CD14-positive monocyte (primary cell): ENCODE measurements at regions not wholly inside any gene's neighbourhood (a gene's known extent, or its start where the extent isn't known, plus 50 kb on each side); places are given as distances from the start of the nearest gene placed in this dataset.
"Not testable (repeated sequence)": the region's sequence is repeated elsewhere in the genome, so short reads cannot be mapped to it uniquely, and the experiment has no call there.

Experiments
- DNase-seq, 3 donors: peaks; one replicate each; pipeline ENCODE4 v3.0.0-alpha.2; 2011 to 2022
- H2AFZ ChIP-seq: 2 replicates; pipeline ENCODE4 v1.6.0; 2012; ENCODE audit warnings: mild to moderate bottlenecking, low read depth, low read length, inconsistent platforms; ENCODE audit not compliant: insufficient read depth, poor library complexity, severe bottlenecking
- H3K27ac ChIP-seq, 2 donors: 1 replicate in 1 of 2; 2 replicates in 1 of 2; pipeline ENCODE4 v1.5.1; 2012 to 2013; ENCODE audit warnings: low read length in 2 of 2, control low read depth in 1 of 2, inconsistent platforms in 1 of 2, low read depth in 1 of 2, mild to moderate bottlenecking in 1 of 2
- H3K27me3 ChIP-seq, 2 donors: one replicate each; pipeline versions ENCODE4 v1.6.0 to v1.6.1; 2011 to 2013; ENCODE audit warnings: low read length in 2 of 2; ENCODE audit not compliant: control insufficient read depth in 2 of 2, insufficient read depth in 2 of 2
- H3K36me3 ChIP-seq, 2 donors: replicated peaks in 1 of 2; 1 replicate in 1 of 2; 2 replicates in 1 of 2; pipeline versions ENCODE4 v1.5.1 to v1.6.1; 2012 to 2013; ENCODE audit warnings: low read length in 2 of 2, control low read depth in 1 of 2, inconsistent platforms in 1 of 2, mild to moderate bottlenecking in 1 of 2; ENCODE audit not compliant: insufficient read depth in 2 of 2, control insufficient read depth in 1 of 2
- H3K4me1 ChIP-seq, 2 donors: 1 replicate in 1 of 2; 2 replicates in 1 of 2; pipeline versions ENCODE4 v1.5.1 to v1.6.1; 2012 to 2013; ENCODE audit warnings: low read length in 2 of 2, control low read depth in 1 of 2, inconsistent platforms in 1 of 2, mild to moderate bottlenecking in 1 of 2, moderate library complexity in 1 of 2; ENCODE audit not compliant: insufficient read depth in 2 of 2, control insufficient read depth in 1 of 2
- H3K4me2 ChIP-seq: replicated peaks from 2 replicates; pipeline ENCODE3; 2012; ENCODE audit warnings: low read length, moderate library complexity, mild to moderate bottlenecking; ENCODE audit not compliant: poor library complexity, severe bottlenecking; ENCODE audit errors: extremely low read depth
- H3K4me3 ChIP-seq, 3 experiments: fragments of 200-600 bp in 1 of 3; sonication (generic) in 1 of 3; replicated peaks in 1 of 3; 1 replicate in 2 of 3; 2 replicates in 1 of 3; pipeline ENCODE4 v1.5.1; 2011 to 2013; ENCODE audit warnings: low read length in 3 of 3, mild to moderate bottlenecking in 3 of 3, control low read depth in 2 of 3, low read depth in 2 of 3, inconsistent platforms in 1 of 3, moderate library complexity in 1 of 3
- H3K79me2 ChIP-seq: 2 replicates; pipeline ENCODE4 v1.6.0; 2012; ENCODE audit warnings: mild to moderate bottlenecking, control low read depth, inconsistent platforms, low read length, moderate library complexity; ENCODE audit not compliant: insufficient read depth
- H3K9ac ChIP-seq: 2 replicates; pipeline ENCODE4 v1.6.0; 2017; ENCODE audit warnings: low read length, mild to moderate bottlenecking; ENCODE audit not compliant: insufficient read depth, poor library complexity, severe bottlenecking
- H3K9me3 ChIP-seq, 2 donors: replicated peaks in 1 of 2; 1 replicate in 1 of 2; 2 replicates in 1 of 2; pipeline versions ENCODE4 v1.5.1 to v1.6.1; 2012 to 2013; ENCODE audit warnings: low read length in 2 of 2, control low read depth in 1 of 2; ENCODE audit not compliant: control insufficient read depth in 1 of 2, insufficient read depth in 1 of 2
- H4K20me1 ChIP-seq: 2 replicates; pipeline ENCODE4 v1.6.0; 2012; ENCODE audit warnings: mild to moderate bottlenecking, low read length, control low read depth, moderate library complexity; ENCODE audit not compliant: insufficient read depth
- H3K27ac Mint-ChIP-seq, 7 donors: one replicate each; pipeline ENCODE4 v1.8.0; 2020; ENCODE audit warnings: mild to moderate bottlenecking in 7 of 7, mixed read lengths in 7 of 7, moderate library complexity in 6 of 7, inconsistent platforms in 2 of 7
- H3K27me3 Mint-ChIP-seq, 3 donors: one replicate each; pipeline ENCODE4 v1.8.0; 2021 to 2022; ENCODE audit warnings: low read depth in 3 of 3, mild to moderate bottlenecking in 3 of 3, mixed read lengths in 3 of 3, moderate library complexity in 3 of 3, inconsistent platforms in 1 of 3
- H3K36me3 Mint-ChIP-seq, 2 donors: one replicate each; pipeline ENCODE4 v1.8.0; 2020; ENCODE audit warnings: mixed read lengths in 2 of 2, inconsistent platforms in 1 of 2, mild to moderate bottlenecking in 1 of 2
- H3K4me1 Mint-ChIP-seq: one replicate; pipeline ENCODE4 v1.8.0; 2020; ENCODE audit warnings: mild to moderate bottlenecking, mixed read lengths
- H3K4me3 Mint-ChIP-seq, 2 donors: one replicate each; pipeline ENCODE4 v1.8.0; 2020; ENCODE audit warnings: mild to moderate bottlenecking in 2 of 2, mixed read lengths in 2 of 2, moderate library complexity in 1 of 2
- H3K9me3 Mint-ChIP-seq, 7 donors: one replicate each; pipeline ENCODE4 v1.8.0; 2020 to 2022; ENCODE audit warnings: mixed read lengths in 7 of 7, mild to moderate bottlenecking in 6 of 7, moderate library complexity in 6 of 7, inconsistent platforms in 2 of 7
- CTCF ChIP-seq: fragments of 200-600 bp; IDR thresholded peaks from one replicate; pipeline ENCODE4 v1.8.0; 2022; ENCODE audit warnings: antibody characterized with exemption, mild to moderate bottlenecking
- WGBS: methylation state at CpG from one replicate; pipeline ENCODE4 v1.1.5; 2013; ENCODE audit warnings: missing lambda C conversion rate; ENCODE audit not compliant: insufficient coverage; 5-methylcytosine and 5-hydroxymethylcytosine counted together
- intact Hi-C, 2 donors: fragments of 100-400 bp; cut with micrococcal nuclease; formaldehyde crosslinking; loops; one replicate each; pipeline versions ENCODE4 v1.15.0 to v1.15.1; 2023

GRCh38 chr13:22880741-22881720, 299.7 kb upstream of the SGCG start:
- no peak for TF ChIP-seq CTCF
- Histone ChIP-seq H3K4me2 (no peak overlapping the region), H2AFZ (no peak overlapping the region), H3K79me2 (no peaks in the 10 kb centered on the region), H3K4me1 (no peaks in the 10 kb centered on the region), H3K4me3 (no peak overlapping the region), H3K27ac (no peak overlapping the region), H3K27me3 (no peaks in the 10 kb centered on the region), H3K9me3 (no peaks in the 10 kb centered on the region), H3K9ac (no peak overlapping the region), H4K20me1 (no peaks in the 10 kb centered on the region), H3K36me3 (no peaks in the 10 kb centered on the region)
- peaks cover 0 to 15% (median 2%) of the 10 kb centered on the region in 7 donors for H3K9me3 Mint-ChIP-seq
- no peak overlapping the region for H3K4me3 Mint-ChIP-seq
- 100% methylated on average over 3 of the region's 10 CpGs for WGBS
- DNase-seq, result no peak
- H3K27ac Mint-ChIP-seq, result no peak overlapping the region
- intact Hi-C loops, result no loop called here
- no peaks in the 10 kb centered on the region for H3K36me3 Mint-ChIP-seq
- H3K4me1 Mint-ChIP-seq, result no peaks in the 10 kb centered on the region
- peaks cover 0 to 3% (median 1%) of the 10 kb centered on the region in 3 donors for H3K27me3 Mint-ChIP-seq

- H2AFZ ChIP-seq, H3K79me2 ChIP-seq, H3K27me3 ChIP-seq, H3K4me3 Mint-ChIP-seq, H3K36me3 ChIP-seq, H3K36me3 Mint-ChIP-seq, H3K4me1 Mint-ChIP-seq, intact Hi-C loops, H3K9me3 ChIP-seq, H3K4me1 ChIP-seq, H3K27ac ChIP-seq, H3K9ac ChIP-seq, H3K4me2 ChIP-seq, H3K4me3 ChIP-seq, H3K27ac Mint-ChIP-seq, H3K27me3 Mint-ChIP-seq, H3K9me3 Mint-ChIP-seq, H4K20me1 ChIP-seq, DNase-seq: not testable (repeated sequence)
- WGBS, result 58% methylated on average over 3 of the region's 9 CpGs
Observed at GRCh38 chr13:22881721-22882608, 298.8 kb upstream of the SGCG start.
